T follicular helper cell (primary cell): ENCODE measurements at regions not wholly inside any gene's neighbourhood (a gene's known extent, or its start where the extent isn't known, plus 50 kb on each side); places are given as distances from the start of the nearest gene placed in this dataset.

Source experiments
- DNase-seq: peaks from one replicate; pipeline ENCODE4 v3.0.0-alpha.2; 2020; ENCODE audit warnings: low read depth

DNA sequence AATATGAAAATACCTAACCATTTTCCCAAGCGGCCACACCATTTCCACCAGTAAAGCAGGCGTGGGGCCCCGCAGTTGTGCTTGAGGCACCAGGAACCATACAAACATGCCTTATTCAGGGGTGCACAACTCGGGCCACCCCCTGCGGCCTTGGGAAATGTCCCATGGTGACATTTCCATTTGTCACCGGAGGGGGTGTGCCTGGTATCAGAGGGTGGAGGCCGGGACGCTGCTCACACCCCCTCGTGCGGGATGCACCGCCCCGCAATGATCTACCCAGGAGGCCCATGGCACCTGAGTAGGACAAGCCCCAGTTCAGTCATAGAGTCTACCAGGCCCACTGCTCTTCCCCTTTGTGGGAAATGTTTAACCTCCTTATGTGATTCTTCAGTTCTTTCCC is 218.8 kb downstream of the TEX29 start:
- DNase-seq: no peak

DNA sequence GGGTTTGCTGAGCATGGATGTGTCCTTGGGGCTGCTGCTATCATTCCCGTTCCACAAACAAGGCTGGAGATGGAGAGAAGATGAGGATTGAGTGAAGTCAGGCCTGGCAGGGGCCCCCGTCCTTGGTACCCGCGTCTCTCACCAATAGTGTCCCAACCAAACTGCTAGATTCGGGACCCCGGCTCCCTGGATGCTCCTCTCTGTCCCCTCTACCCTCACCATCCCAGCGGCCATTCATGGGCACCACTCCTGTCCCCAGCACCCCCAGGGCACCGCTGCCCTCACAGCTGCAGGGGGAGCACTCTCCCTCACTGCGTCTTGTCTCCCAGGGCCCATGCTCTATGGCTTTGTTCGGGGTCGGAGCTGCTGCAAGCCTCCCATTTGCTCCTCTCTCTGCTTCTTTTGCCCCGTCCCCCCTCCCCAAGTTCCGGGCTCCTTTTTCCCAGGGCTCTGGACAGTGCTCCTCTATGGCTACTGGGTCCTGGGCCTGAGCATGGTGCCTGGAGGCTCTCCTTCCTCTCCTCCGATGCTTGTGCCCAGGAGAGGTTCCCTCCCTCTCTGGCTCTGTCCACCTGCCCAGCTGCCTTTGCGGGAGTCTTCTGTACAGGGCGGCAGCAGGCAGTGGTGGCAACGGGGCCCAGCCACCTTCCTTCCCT is 219.5 kb downstream of the TEX29 start:
- DNase-seq: no peak

DNA sequence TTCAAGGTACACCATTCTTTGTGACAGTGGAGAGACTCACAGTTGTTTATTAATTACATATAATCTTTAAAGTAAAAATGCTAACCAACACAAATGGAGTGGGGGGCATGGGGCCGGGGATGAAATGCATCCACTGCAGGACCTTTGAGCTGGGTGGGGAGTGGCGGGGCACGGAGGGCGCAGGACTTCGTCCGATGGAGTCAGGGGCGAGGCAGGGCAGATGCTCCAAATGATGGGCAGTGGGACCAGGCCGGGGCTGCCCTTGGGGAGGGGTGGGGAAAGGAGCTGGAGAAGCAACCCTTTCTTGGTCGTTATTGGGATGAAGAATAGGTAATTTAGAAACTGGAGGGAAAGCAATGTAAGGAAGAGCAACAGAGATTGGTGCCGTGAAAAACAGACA is 220.0 kb downstream of the TEX29 start:
- DNase-seq: no peak

DNA sequence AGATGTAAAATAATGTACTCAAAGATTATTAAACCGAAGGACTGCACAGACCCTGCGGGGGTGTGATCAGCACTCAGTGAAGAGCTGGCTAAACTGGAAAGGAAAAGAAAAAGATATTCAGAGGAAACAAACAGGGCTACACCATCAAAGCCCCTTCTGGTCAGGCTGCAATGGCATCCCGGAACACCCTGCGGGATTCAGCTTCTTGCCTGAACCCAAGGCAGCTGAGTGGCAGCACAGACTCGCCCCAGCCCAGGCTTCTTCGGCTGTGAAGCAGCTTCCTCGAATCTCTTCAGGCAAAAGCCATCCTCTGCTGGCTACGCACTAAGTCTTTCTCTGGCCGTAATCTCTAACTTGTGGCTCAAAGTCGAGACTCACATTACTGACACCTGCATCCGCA is 220.9 kb downstream of the TEX29 start:
- no peak for DNase-seq

DNA sequence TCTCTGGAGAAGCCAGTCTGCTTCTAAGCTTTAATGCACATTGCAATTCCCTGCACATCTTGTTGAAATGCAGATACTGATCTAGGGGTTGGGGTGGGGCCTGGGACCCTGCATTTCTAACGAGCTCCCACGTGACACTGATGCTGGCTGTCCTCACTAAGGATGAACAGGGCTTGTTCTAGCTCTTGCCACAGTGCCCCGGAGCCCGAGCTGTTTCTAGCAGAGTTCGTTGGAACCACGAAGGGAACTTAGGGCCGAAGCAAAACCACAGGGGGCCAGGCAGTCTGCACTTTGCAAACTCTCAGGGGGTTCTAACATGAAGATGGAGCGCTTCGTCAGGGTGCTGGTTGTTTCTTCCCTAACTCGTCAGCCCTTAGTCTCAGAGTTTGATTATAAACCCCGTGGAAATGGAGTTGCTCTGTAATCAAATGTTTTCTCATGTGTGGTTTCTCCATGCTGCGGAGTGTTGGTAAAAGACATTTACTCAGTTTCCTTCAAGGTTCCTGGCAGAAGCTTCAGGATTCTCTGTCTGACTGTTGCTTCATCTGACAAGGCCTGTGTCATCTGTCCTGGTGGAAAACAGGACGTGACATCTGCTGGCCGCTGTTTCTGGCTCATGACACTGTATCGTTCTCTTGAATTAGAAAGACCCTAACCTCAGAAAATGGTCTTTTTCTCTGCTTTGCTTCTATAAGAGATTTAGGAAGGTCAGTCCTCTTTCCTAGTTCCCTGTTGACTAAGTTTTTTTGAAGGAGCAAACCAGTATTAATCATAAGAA is 221.5 kb downstream of the TEX29 start:
- DNase-seq: no peak

DNA sequence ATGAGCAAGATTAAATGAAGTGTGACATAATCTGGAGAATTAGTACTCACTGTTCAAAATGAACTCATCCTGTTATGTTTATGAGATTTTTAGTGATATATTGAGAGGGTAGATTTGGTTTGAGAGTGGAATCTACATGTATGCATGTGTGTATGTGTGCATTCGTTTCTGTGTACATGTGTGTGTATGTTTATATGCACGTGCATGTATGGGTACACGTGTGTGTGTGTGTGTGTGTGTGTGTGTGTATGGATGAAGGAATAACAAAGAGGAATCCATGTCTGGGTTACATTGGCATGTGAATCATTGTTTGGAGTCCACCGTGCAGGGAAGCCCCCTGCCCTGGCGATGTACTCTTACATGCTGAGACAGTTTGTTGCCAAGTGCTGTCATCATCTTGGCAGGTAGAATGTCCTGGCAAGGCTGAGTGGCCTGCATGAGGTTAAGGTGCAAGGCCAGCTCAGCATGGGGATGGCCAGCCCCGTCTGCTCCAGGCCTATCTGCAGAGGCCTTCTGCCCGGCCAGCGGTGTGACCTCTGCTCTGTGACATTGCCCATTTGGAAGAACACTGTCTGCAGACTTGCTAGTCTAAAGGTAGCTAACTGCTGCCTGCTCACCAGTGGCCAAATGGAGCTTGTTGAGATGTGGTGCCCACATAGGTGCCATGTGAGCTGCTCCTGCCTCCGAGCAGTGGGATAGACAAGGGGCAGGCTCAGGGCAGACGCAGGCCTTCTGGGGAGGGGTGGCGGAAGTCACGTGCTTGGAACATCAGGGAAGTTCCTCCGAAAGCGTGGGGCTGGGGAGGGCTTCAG is 222.3 kb downstream of the TEX29 start:
- no peak for DNase-seq

DNA sequence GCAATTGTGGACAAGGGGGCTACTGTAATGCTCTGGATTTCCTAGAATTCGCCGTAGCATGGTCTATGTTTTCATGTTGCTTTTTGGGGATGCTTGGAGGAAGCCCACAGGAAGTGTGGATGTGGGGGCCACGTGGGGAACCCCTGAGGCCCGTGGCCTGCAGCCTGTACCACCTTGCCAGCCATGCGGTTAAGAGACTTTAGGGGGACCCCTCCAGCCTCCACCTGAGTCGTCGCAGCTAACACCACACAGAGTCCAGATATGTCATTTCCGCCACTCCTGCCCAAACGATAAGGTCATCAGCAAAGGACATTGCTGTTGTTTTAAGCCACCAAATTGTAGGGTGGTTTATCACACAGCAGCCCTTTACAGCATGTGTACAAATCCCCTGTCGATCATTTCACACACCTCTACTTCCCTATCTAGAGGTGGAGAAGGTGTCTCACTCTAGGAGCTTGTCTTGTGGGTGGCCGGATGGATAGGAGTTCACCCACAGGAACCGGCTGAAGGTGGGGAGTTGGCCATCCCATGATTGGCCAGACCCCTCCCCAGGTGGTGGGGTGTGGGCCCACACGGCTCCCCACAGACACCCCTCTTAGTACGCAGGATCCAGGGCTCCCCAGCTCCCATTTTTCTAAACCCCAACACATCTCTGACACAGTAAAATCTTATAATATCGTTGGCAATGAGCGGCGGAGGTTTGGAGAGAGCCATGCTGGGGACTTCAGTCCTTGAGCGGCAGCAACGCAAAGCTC is 226.7 kb downstream of the TEX29 start:
- no peak for DNase-seq

DNA sequence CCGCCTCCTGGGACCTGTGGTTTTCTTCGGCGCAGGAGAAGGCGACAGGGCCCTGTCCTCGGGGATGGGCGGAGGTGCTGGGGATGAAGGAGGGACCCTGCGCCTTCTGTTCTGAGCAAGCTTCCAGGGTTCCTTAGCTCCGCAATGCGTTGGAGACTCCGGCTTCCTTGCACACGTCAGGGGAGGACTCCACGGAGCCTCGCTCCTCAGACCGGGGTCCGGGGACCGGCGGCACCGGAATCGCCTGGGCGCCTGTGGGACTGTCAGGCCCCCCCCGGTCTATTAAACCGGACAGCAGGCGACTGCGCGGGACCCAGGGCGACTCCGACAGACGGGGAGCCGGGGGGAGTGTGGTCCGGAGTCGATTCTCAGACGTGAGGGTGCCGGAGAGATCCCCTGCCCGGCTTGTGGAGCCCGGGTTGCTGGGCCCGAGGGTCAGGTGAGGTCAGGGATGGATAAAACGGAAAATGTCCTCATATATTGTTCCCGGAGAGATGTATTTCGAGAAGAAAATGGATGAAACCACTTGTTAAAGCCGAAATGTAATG is 227.4 kb downstream of the TEX29 start:
- DNase-seq: no peak

DNA sequence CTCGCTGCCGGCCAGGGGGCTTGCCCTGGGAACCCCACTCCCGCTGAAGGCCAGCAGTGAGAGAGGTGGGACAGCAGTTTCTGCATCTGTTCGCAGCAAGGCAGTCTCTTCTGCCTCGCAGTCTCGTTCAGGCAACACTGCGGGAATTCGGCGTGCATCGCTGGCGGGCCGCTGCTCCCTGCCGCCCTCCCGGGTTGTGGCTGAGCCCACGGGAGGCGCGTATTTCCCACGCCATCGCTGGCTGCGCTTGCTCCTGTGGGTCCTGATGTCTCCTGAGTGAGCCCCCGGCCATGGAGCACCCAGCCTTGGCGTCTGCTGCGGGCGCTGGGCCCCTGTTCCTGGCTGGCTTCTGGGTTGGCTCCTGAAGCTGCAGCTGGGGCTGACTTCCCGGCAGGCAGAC is 227.9 kb downstream of the TEX29 start:
- DNase-seq: no peak

DNA sequence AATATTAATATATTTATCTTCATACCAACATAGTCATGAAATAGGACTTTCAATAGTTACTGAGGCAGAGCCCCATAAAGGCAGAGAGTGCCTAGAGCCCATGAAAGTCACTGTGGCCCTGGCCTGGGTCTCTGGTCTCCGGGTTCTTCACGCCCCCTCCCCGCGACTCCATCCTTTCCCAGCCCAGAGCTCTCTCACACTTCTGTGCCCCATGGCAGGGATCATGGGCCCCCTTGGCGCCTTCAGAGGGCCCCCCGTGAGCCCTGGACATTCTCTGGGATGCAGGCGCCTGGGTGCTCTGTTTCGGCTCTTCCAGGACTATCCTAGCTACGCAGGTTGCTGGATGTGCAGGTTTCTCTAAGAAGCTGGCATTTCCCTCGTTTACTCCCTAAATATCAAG is 228.4 kb downstream of the TEX29 start:
- no peak for DNase-seq

DNA sequence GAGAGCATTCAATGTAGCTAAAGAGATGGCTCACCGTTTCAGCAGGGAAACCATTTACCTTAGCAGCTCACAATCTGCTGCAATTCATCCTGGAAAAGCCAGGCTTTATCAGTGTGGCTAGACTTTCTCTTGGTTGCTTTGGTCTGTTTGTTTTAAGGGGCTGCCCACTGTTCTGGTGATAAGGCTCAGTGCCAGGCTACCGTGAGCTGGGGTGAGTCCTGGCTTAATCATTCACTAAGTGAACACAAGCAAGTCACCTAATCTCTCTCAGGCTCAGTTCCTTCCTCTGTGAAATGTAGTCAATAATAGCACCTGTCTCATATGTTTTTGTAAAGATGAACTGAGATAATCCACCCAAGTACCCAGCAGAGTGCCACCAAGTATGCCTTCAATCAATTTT is 229.0 kb downstream of the TEX29 start:
- DNase-seq: no peak

DNA sequence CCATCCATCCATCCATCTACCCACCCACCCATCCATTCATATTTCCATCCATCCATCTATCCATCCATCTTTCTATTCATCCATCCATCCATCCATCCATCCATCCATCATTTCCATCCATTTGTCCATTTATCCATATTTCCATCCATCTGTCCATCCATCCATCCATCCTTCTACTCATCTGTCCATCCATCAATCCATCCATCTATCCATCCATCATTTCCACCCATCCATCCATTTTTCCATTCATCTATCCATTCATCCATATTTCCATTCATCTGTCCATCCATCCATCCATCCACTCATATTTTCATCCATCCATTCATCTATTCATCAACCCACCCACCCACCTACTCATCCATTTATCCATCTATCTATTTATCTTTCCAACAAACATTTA is 229.6 kb downstream of the TEX29 start:
- DNase-seq: no peak

DNA sequence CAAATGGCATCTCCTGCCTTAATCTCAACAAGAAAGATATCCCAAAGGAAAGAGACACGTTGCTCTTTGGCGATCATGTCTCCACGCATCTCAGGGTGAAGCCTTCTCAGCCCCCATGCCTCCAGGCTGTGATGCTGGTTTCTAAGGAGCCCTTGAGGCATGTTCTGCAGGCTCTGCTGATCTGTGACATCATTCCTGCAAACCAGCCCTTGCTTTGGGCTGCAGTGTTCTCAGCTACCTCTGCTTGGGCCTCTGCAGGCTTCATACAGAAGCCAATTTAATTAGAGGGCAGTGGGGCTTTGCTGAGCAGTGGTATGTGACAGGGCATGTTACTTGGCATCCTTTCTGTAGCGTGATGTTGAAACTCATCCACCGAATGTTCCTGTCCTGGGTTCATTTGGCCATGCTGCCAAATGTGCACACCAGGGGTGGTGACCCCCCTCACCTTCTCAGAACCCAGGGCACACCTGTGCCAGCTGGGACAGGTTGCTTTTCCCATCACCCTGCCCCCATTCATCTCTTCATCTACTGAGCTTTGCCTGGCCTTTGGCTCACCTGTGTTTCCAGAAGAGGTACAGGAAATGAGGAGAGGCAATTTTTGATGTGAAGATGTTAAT is 230.9 kb downstream of the TEX29 start:
- DNase-seq: no peak

DNA sequence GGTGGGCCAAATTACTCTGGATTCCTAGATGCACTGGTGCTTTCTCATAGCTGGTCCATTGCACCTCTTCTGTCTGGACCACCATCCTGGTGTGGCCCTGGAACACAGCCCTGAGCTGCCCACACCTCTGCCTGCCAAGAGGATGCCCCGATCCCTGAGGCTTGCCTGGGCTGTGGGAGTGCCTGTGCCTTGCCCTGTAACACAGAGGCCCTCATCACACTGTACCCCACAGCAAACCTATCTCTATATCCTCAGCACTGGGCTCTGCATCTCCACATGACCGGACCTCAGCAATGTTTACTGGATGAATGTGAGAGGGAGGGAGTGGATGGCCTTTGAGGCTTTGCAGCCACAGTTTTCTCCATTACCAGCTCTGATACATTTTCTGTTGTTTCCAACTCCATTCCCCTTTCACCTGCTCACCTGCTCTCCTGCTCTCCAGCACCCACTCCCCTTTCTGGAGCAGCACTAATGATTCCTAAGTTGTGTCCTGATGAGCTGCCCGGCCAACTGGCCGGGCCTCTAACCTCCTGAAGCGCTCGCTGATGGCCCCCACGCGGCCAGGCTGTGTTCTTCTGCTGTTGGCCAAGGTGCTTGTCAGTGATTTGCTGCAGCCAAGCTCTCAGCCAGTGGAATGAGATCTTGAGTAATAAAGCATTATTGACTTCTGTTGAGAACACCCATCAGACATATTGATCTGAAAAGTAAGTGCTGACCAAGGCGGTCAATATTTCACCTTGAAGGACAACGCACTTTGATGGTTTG is 232.6 kb downstream of the TEX29 start:
- DNase-seq: no peak

DNA sequence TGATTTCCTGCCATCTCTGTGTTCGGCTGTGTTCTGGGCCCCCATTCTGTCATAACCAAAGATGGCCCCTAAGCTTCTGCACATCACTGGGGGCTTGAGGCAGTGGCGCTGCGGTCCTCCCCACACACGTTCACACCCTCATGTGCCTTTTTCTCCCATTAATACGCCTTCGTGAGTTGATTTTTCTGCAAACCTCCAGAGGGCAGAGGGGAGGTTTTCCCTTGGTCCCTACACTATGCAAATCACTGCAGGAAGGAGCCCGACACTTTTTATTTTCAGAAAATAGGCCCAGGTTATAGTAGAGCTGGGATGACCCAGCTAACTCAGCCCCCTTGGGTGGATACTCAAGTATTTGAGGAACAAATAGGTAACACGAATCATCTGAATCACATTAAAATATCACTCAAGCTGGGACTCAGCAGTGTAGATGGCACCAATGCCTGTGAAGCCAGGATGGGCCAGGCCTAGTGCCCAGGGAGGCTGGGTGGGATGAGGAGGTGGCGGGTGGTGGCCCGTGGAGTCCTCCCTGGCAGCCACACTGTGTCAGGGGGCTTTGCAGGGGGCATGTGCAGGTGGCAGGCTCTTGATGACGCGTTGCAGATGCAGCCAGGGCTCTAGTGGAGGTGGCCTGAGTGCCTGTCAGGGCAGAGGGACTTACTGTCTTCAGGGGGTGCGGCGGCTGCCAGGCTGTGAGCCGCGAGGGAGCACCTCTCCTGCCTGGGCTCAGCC is 234.3 kb downstream of the TEX29 start:
- DNase-seq: no peak

DNA sequence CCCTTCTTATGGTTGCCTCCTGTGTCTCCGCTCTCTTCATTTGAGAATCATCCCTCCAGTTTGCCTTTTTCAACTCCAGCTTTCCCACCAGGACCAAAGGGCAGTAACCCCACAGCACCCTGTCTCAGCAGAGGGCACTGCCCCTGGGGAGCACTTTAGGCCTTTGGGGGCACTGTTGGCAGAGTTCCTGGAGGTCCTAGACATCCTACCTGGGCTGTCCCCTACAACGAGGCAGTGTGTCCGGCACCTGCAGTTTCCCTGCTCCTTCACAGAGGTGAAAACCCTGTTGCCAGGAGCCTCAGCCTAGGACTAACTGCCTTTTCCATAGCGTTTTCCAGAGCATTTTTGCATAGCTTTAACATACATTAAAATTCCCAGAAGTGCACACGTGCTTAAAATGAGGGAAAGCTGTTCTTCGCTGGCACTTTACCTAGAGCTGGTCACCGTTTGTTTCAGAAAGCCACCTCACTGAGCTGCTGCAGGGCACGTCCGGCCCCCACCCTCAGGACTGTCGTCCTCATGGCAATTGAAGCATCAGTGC is 234.9 kb downstream of the TEX29 start:
- DNase-seq: no peak

DNA sequence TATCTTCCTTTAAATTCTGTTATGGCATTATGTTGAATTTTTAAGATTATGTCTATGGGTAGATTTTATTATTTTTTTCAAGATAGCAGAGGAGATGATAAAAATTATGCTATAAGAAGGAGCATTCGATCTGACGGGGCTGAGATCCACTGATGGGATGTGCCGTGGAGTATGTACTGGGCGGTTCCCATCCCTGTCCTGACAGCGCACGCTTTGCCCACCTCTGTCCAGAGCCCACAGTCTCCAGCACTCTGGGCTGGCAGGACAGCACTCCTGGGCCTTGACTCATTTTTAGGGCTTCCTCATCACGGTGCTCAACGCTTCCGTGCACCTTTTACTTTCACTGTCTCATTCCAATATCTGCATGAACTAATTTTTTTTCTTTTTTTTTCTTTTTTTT is 235.5 kb downstream of the TEX29 start:
- DNase-seq: no peak

DNA sequence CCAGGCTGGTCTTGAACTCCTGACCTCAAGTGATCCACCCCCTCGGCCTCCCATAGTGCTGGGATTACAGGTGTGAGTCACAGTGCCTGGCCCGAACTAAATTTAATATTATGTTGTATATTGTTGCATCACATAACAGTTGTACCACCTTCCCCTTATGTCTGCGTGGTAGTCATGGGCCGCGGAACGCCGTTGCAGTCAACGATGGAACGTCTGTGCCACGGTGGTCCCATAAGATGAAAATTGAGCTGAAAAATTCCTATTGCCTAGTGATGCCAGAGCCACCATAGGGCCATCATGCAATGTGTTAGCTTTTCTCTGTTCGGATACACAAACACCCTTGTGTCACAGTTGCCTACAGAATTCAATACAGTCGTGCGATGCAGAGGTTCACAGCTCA is 236.1 kb downstream of the TEX29 start:
- no peak for DNase-seq

DNA sequence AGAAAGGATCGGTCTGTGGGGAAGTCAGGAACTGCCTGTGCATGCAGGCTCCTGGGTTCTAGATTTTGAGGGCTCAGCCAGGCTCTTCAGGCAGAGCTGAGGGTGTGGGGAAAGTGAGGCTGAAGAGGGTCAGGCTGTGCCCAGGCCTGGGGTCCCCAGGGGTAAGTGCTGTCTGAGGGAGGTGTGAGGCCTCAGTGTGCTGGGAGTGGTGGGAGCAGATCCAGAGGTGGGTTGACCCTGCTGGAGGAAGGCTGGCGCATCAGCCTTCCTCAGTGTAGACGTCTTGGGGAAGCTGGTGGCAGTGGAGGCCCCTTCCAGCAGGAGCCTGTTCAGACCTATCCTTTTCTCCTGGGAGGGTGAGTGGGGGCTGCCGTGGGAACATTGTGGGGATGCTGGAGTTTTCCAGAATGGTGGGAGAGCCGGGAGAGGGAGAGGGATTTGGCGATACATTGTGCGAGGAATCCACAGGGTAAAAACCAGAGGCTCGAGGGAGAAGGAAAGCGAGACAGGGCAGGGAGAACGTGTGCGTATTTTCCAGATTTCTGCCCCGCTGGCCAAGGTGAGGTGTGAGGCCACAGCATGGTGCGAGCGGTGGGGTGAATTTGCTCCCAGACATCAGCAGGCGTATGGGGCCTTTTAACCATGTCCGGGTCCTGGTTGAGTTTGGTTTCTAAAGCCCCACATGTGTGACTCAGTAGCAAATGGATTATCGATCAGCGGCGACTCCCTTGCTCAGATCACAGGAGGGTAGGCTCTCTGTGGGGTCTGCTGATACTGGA is 237.7 kb downstream of the TEX29 start:
- DNase-seq: no peak
